Stomach smooth muscle (tissue), 2 donors: ENCODE measurements at regions not wholly inside any gene's neighbourhood (a gene's known extent, or its start where the extent isn't known, plus 50 kb on each side); places are given as distances from the start of the nearest gene placed in this dataset.

Experiments used
- H3K27ac ChIP-seq: one replicate; pipeline ENCODE4 v1.7.0; 2013; ENCODE audit warnings: mild to moderate bottlenecking, low read length, inconsistent platforms
- H3K27me3 ChIP-seq, 2 donors: one replicate each; pipeline ENCODE4 v1.7.0; 2013; ENCODE audit warnings: low read length in 2 of 2; ENCODE audit not compliant: insufficient read depth in 2 of 2, control insufficient read depth in 1 of 2
- H3K36me3 ChIP-seq, 2 donors: one replicate each; pipeline ENCODE4 v1.7.0; 2013; ENCODE audit warnings: low read length in 2 of 2; ENCODE audit not compliant: control insufficient read depth in 2 of 2, insufficient read depth in 2 of 2
- H3K4me1 ChIP-seq: one replicate; pipeline ENCODE4 v1.7.0; 2013; ENCODE audit warnings: low read length; ENCODE audit not compliant: control insufficient read depth, insufficient read depth
- H3K4me3 ChIP-seq, 2 donors: one replicate each; pipeline ENCODE4 v1.7.0; 2013; ENCODE audit warnings: low read length in 2 of 2
- H3K9ac ChIP-seq, 2 donors: one replicate each; pipeline ENCODE4 v1.7.0; 2013; ENCODE audit warnings: low read length in 2 of 2, mild to moderate bottlenecking in 1 of 2
- H3K9me3 ChIP-seq, 2 donors: one replicate each; pipeline ENCODE4 v1.7.0; 2013; ENCODE audit warnings: low read length in 2 of 2; ENCODE audit not compliant: control insufficient read depth in 2 of 2
- donor health status: healthy.
- donor health status: Pancreatic carcinoma.

DNA sequence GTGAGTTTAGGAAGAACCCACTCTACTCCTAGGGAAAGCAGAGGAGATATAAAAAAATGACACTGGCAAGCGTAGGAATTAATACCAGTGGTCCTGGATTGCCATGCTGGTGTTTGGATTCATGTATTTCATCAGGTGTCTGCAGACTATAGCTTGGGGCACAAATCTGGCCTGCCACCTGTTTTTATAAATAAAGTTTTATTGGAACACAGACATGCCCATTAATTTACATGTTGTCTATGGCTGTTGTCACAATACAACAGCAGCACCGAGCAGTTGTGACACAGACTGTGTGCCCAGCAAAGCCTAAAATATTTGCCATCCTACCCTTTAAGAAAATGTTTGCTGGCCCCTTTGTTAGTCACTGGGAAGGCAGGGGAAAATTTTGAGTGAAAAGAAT lies 553.2 kb downstream of the VRK1 start:
- H3K9ac ChIP-seq, result no peak overlapping the region
- H3K36me3 ChIP-seq, result no peaks in the 10 kb centered on the region
- H3K4me1 ChIP-seq, result no peaks in the 10 kb centered on the region
- peaks cover 0 to 5% of the 10 kb centered on the region in 2 donors for H3K9me3 ChIP-seq
- H3K27me3 ChIP-seq, result no peaks in the 10 kb centered on the region
- no peak overlapping the region for H3K4me3 ChIP-seq
- no peak overlapping the region for H3K27ac ChIP-seq

DNA sequence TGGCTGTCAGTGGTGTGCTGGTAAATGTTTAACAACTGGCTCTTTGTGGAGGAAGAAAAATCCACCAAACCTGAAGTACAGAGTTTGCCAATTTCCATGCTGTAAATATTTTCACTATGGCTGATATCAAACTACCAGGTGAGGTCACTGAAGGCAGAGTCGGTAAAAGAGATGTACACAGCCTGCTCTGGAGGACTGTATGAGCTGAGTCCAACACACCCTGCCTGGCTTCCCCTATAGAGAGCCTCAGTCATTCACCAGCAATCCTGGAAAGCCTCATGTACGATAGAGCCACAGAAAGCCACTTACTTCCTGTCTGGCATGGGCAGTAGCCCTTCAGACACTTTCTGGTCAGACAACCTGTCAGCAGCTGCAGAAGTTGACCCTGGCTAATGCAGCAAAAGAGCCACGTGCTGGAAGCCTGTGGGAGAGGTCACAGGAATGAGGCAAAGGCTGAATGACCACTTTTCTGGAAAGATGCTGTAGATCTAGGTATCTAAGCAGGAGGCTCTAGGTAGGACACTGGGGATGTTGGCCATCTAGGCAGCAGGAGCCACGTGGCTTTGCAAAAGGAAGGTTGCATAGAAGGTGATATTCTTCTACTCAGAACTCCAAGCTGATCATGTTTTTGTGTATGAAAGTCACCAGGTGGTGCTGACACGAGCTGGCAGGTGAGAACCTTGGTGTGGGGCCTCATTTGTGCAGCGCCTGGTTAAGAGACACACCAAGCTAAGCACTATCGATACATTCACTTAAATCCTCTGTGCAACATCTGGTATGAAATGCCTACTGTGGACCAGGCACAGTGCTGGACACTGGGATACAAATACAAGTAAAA lies 553.9 kb downstream of the VRK1 start:
- Histone ChIP-seq H3K9me3 (peaks cover 0 to 2% of the 10 kb centered on the region in 2 donors), H3K4me1 (no peaks in the 10 kb centered on the region), H3K4me3 (no peak overlapping the region), H3K27me3 (no peaks in the 10 kb centered on the region), H3K9ac (no peak overlapping the region), H3K36me3 (no peaks in the 10 kb centered on the region), H3K27ac (no peak overlapping the region)

DNA sequence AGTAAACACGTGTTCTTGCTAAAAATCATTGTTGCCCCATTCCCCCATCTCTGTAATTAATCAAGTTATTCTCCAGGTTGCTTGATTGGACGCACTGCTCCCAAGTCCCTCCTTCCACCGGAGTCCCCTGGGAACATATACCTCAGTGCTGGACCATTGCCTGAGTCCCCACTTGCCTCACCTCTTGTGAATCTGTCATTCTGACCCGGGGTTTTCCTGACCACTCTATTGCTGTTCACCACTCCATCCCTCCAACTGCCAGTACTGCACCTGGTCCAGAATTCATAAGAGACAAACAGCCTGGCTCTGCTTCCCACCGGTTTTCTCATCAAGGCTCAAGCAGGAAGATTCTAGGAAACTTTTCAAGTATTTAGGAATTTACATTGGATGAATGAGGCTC lies 555.9 kb downstream of the VRK1 start:
- no peaks in the 10 kb centered on the region for H3K4me1 ChIP-seq
- no peak overlapping the region for H3K4me3 ChIP-seq
- H3K9ac ChIP-seq, result no peak overlapping the region
- H3K36me3 ChIP-seq, result no peaks in the 10 kb centered on the region
- no peaks in the 10 kb centered on the region for H3K9me3 ChIP-seq
- H3K27me3 ChIP-seq, result peaks cover 0 to 2% of the 10 kb centered on the region in 2 donors
- no peak overlapping the region for H3K27ac ChIP-seq

DNA sequence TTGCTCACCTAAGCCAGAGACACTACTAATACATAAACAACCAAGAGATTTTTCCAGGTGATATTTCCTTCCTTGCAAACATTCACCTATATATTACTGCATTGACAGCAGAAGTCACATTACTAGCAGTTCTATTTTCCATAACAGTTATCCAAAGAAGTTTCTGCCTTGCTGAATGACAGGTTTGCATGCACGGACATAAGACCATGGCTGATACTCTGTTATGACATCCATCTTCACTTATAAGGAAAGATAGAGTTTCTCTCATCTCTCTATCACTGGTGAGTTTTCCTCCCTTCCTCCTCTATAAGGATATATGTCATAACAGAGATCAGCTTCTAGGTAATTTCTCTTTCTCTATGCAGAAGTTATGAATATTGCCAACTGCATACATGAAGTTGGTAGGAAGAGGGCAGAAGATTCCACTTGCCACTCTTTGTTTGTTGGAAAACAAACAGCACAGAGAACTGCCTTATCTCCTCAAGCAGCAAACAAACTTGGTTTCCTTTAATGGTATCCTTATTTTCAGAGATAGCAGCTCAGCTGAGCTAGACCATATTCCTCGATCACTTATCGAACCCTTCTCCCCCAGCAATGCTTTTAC lies 557.0 kb downstream of the VRK1 start:
- H3K36me3 ChIP-seq, result no peaks in the 10 kb centered on the region
- H3K27me3 ChIP-seq, result peaks cover 0 to 2% of the 10 kb centered on the region in 2 donors
- no peaks in the 10 kb centered on the region for H3K4me1 ChIP-seq
- H3K27ac ChIP-seq, result no peak overlapping the region
- no peak overlapping the region for H3K9ac ChIP-seq
- no peak overlapping the region for H3K4me3 ChIP-seq
- no peaks in the 10 kb centered on the region for H3K9me3 ChIP-seq

DNA sequence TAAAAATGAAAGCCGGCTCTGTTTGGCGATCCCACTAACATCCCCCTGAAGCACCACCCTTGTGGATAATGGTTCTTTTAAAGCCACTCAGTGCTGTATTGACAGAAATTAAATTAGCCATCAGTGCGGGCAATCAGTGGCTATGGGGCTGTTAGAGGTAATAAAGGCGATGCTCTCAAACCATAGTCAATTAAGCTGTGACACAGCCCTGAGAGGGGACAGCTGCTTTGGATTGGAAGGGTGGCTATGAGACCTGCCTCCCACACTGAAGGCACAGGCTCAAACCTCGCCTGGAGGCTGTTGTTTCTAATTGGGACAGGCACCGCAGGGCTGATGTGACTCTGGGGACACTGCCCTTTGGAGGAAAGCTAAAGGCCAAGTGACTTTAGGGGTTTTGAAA lies 562.2 kb downstream of the VRK1 start:
- Histone ChIP-seq H3K9ac (no peak overlapping the region), H3K4me3 (no peak overlapping the region), H3K36me3 (no peaks in the 10 kb centered on the region), H3K9me3 (no peaks in the 10 kb centered on the region), H3K27me3 (peaks cover 0 to 2% of the 10 kb centered on the region in 2 donors), H3K27ac (no peak overlapping the region), H3K4me1 (no peaks in the 10 kb centered on the region)

DNA sequence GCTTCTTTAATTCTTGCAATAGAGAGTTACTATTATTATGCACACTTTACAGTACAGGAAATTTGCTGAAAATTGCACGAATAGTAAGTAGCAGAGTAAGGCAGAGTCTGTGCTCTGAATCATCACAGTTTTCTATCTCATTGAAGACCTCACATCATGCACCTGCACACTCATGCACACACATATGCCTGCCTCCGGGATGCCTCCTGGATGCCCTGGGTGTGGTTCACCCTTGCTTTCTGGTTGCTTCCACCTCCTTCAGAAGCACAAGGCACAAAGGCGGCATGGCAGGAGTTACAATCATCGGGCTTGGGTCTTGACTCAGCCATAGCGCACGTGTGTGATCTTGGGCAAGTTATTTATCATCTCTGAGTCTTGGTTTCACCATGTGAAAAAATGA lies 564.0 kb downstream of the VRK1 start:
- Histone ChIP-seq H3K36me3 (no peaks in the 10 kb centered on the region), H3K4me3 (no peak overlapping the region), H3K4me1 (no peaks in the 10 kb centered on the region), H3K9ac (no peak overlapping the region), H3K27me3 (peaks cover 0 to 9% of the 10 kb centered on the region in 2 donors), H3K27ac (no peak overlapping the region), H3K9me3 (no peaks in the 10 kb centered on the region)

DNA sequence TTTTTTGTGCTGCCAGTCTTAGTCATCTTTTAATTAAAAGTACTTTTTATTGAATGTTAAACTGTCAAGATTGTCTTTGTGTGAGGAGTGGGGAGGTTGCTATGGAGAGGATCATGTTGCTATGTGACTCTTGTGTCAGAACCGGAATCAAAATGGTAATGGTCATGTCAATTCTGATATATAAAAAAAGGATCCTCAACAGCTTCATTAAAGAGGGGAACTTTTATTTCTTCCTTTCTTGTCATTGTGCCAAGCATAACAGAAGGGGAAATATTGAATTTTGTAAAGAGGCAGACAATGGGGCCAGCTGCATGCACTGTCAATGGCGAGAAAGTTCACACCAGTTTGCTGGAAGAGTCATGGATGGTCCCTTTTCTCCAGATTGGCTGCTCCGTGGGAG lies 564.8 kb downstream of the VRK1 start:
- Histone ChIP-seq H3K4me3 (no peak overlapping the region), H3K9me3 (no peaks in the 10 kb centered on the region), H3K27ac (no peak overlapping the region), H3K36me3 (no peaks in the 10 kb centered on the region), H3K4me1 (no peaks in the 10 kb centered on the region), H3K27me3 (peaks cover 0 to 8% of the 10 kb centered on the region in 2 donors), H3K9ac (no peak overlapping the region)

DNA sequence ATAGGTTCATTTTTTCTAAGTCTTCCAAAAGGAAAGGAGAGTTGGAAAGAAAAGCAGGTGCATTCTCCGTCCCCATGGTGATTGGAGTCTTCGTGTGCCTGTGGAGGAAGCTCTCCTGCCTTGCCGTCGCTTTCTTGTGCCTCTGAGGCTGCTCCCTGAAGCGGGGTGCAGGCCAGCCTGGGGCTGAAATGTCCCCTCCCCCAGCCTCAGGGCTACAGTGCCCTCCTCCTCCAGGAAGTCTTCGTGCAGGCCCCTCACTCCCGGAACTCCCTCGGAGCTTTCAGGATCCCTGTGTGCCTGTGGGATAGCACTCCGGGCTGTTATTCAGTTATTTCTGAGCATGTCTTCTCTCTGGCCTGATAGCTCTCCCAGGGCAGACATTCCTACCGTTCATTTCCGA lies 569.2 kb downstream of the VRK1 start:
- peaks cover 0 to 5% of the 10 kb centered on the region in 2 donors for H3K9me3 ChIP-seq
- H3K9ac ChIP-seq, result no peak overlapping the region
- no peaks in the 10 kb centered on the region for H3K36me3 ChIP-seq
- no peak overlapping the region for H3K27ac ChIP-seq
- no peaks in the 10 kb centered on the region for H3K4me1 ChIP-seq
- H3K27me3 ChIP-seq, result peaks cover 0 to 10% of the 10 kb centered on the region in 2 donors
- no peak overlapping the region for H3K4me3 ChIP-seq

DNA sequence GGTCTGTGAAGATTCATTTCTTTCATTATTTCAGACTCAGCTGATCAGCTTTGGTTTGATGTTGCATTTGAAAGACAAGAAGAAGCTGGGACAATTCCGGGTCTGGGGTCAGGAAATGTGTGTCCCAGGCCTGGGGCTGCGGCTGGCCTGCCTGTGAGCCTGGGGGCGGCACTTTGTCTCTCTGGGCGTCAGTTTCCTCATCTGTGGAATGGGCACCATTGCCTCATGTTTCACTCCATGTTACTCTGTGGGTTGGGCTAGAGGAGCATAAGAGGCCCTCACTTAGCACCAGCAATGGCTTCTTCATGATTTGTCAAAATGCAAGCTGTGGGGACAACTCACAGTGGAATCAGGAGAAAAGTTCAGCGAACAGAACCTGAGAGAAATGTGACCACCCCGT lies 570.1 kb downstream of the VRK1 start:
- H3K27me3 ChIP-seq, result peaks cover 0 to 12% of the 10 kb centered on the region in 2 donors
- peaks cover 2 to 5% of the 10 kb centered on the region in 2 donors for H3K9me3 ChIP-seq
- H3K9ac ChIP-seq, result no peak overlapping the region
- no peaks in the 10 kb centered on the region for H3K4me1 ChIP-seq
- no peak overlapping the region for H3K27ac ChIP-seq
- H3K4me3 ChIP-seq, result no peak overlapping the region
- no peaks in the 10 kb centered on the region for H3K36me3 ChIP-seq

DNA sequence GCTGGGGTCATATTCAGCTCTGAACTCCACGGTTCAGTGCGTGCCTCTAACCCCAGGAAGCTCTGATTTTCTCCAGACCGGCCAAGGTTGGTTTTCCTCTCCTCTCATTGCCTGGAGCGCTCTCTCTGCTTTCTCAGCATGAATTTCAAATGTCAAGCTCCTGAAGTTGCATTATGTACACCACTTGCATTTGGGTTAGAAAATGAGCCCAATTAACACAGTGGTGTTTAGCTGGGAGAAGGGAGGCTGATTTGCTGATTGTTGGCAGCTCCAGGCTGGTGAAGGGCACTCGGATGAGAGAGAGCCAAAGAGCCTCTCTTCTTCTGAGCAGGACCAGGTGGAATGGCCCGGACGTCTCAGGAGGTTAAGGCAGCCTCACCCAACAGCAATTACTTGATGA lies 570.9 kb downstream of the VRK1 start:
- Histone ChIP-seq H3K27me3 (peaks cover 0 to 12% of the 10 kb centered on the region in 2 donors), H3K27ac (no peak overlapping the region), H3K9me3 (peaks cover 5 to 7% of the 10 kb centered on the region in 2 donors), H3K36me3 (no peaks in the 10 kb centered on the region), H3K4me3 (no peak overlapping the region), H3K9ac (no peak overlapping the region), H3K4me1 (no peaks in the 10 kb centered on the region)
